Astrocyte (in vitro differentiated cells and primary cell): ENCODE measurements at regions not wholly inside any gene's neighbourhood (a gene's known extent, or its start where the extent isn't known, plus 50 kb on each side); places are given as distances from the start of the nearest gene placed in this dataset.

ENCODE experiments used
- DNase-seq: peaks from one replicate; pipeline ENCODE4 v3.0.0-alpha.2; 2010; ENCODE audit warnings: low read depth
- FAIRE-seq: peaks from 2 replicates; lab custom pipeline; 2011; peaks lifted over from hg19 to GRCh38; lab: Jason Lieb, UNC
- H2AFZ ChIP-seq: 2 replicates; pipeline ENCODE4 v1.6.0; 2012; ENCODE audit warnings: low read depth, low read length, inconsistent platforms
- H3K27ac ChIP-seq: 2 replicates; pipeline ENCODE4 v1.5.1; 2011; ENCODE audit warnings: low read depth, low read length, inconsistent platforms
- H3K27me3 ChIP-seq: 2 replicates; pipeline ENCODE4 v1.6.0; 2011; ENCODE audit warnings: low read length, inconsistent platforms; ENCODE audit not compliant: insufficient read depth
- H3K36me3 ChIP-seq: 2 replicates; pipeline ENCODE4 v1.5.1; 2011; ENCODE audit warnings: low read length, inconsistent platforms; ENCODE audit not compliant: insufficient read depth
- H3K4me1 ChIP-seq: 2 replicates; pipeline ENCODE4 v1.5.1; 2011; ENCODE audit warnings: low read length, inconsistent platforms; ENCODE audit not compliant: insufficient read depth
- H3K4me2 ChIP-seq: 2 replicates; pipeline ENCODE4 v1.6.0; 2012; ENCODE audit warnings: low read length, inconsistent platforms
- H3K4me3 ChIP-seq: 2 replicates; pipeline ENCODE4 v1.5.1; 2011; ENCODE audit warnings: low read depth, mild to moderate bottlenecking, low read length, inconsistent platforms; ENCODE audit not compliant: insufficient read depth
- H3K79me2 ChIP-seq: 2 replicates; pipeline ENCODE4 v1.6.0; 2012; ENCODE audit warnings: mild to moderate bottlenecking, low read length, inconsistent platforms; ENCODE audit not compliant: insufficient read depth
- H3K9ac ChIP-seq: 2 replicates; pipeline ENCODE4 v1.6.0; 2012; ENCODE audit warnings: mild to moderate bottlenecking, low read length, inconsistent platforms
- H3K9me3 ChIP-seq: 2 replicates; pipeline ENCODE4 v1.5.1; 2012; ENCODE audit warnings: low read depth, mild to moderate bottlenecking, low read length, inconsistent platforms; ENCODE audit not compliant: insufficient read depth
- H4K20me1 ChIP-seq: 2 replicates; pipeline ENCODE4 v1.6.0; 2012; ENCODE audit warnings: low read length, inconsistent platforms; ENCODE audit not compliant: insufficient read depth
- H3K27ac Mint-ChIP-seq: one replicate; pipeline ENCODE4 v1.8.0; 2021; ENCODE audit warnings: mild to moderate bottlenecking, mixed read lengths; ENCODE audit not compliant: unreplicated experiment
- H3K27me3 Mint-ChIP-seq: one replicate; pipeline ENCODE4 v1.8.0; 2021; ENCODE audit warnings: low read depth, mixed read lengths; ENCODE audit not compliant: unreplicated experiment
- H3K36me3 Mint-ChIP-seq: one replicate; pipeline ENCODE4 v1.8.0; 2021; ENCODE audit warnings: low read depth, mixed read lengths; ENCODE audit not compliant: unreplicated experiment
- H3K4me1 Mint-ChIP-seq: one replicate; pipeline ENCODE4 v1.8.0; 2021; ENCODE audit warnings: low read depth, mixed read lengths; ENCODE audit not compliant: unreplicated experiment
- H3K4me3 Mint-ChIP-seq: one replicate; pipeline ENCODE4 v1.8.0; 2021; ENCODE audit warnings: mild to moderate bottlenecking, moderate library complexity, mixed read lengths; ENCODE audit not compliant: unreplicated experiment
- H3K9me3 Mint-ChIP-seq: one replicate; pipeline ENCODE4 v1.8.0; 2021; ENCODE audit warnings: mild to moderate bottlenecking, mixed read lengths; ENCODE audit not compliant: unreplicated experiment
- CTCF ChIP-seq: IDR thresholded peaks from 2 replicates; pipeline ENCODE4 v1.5.1; 2011; ENCODE audit warnings: low read depth, mild to moderate bottlenecking, inconsistent platforms, low read length, moderate library complexity; ENCODE audit not compliant: insufficient read depth
- EZH2 ChIP-seq: IDR thresholded peaks from 2 replicates; pipeline ENCODE4 v1.6.1; 2012; ENCODE audit warnings: mild to moderate bottlenecking, low read length, inconsistent platforms; ENCODE audit not compliant: insufficient read depth

GRCh38 chr1:232718928-232719927 lies 86.0 kb upstream of the MAP10 start:
- Mint-ChIP-seq H3K4me3 (no peak overlapping the region), H3K27ac (no peak overlapping the region)
- H2AFZ ChIP-seq, result no peak overlapping the region

GRCh38 chr1:232722626-232723025 lies 82.6 kb upstream of the MAP10 start:
- Histone ChIP-seq H3K27ac (no peak overlapping the region), H3K36me3 (no peaks in the 10 kb centered on the region), H3K4me1 (peaks cover 9% of the 10 kb centered on the region), H3K9ac (no peak overlapping the region), H4K20me1 (no peaks in the 10 kb centered on the region), H3K27me3 (no peaks in the 10 kb centered on the region), H3K9me3 (no peaks in the 10 kb centered on the region), H3K4me2 (peak overlapping the region; percentile 3), H2AFZ (no peak overlapping the region), H3K79me2 (no peaks in the 10 kb centered on the region), H3K4me3 (no peak overlapping the region)
- DNase-seq, result peak; percentile 37
- no peak for TF ChIP-seq EZH2
- TF ChIP-seq CTCF, result no peak
- H3K4me3 Mint-ChIP-seq, result no peak overlapping the region
- peaks cover 10% of the 10 kb centered on the region for H3K9me3 Mint-ChIP-seq
- FAIRE-seq, result peak; percentile 65
- peaks cover 2% of the 10 kb centered on the region for H3K27me3 Mint-ChIP-seq
- H3K36me3 Mint-ChIP-seq, result peaks cover 3% of the 10 kb centered on the region
- H3K4me1 Mint-ChIP-seq, result peaks cover 2% of the 10 kb centered on the region
- no peak overlapping the region for H3K27ac Mint-ChIP-seq

More at GRCh38 chr1:232718928-232719927, 86.0 kb upstream of the MAP10 start:
- peaks cover 3% of the 10 kb centered on the region for H3K36me3 Mint-ChIP-seq
- FAIRE-seq (no peak), DNase-seq (peak; percentile 62)
- Histone ChIP-seq H4K20me1 (no peaks in the 10 kb centered on the region), H3K4me1 (no peaks in the 10 kb centered on the region), H3K36me3 (no peaks in the 10 kb centered on the region), H3K9ac (no peak overlapping the region), H3K79me2 (no peaks in the 10 kb centered on the region), H3K4me2 (no peak overlapping the region), H3K27me3 (no peaks in the 10 kb centered on the region), H3K9me3 (peaks cover 3% of the 10 kb centered on the region), H3K27ac (peak overlapping the region; percentile 3), H3K4me3 (no peak overlapping the region)
- H3K4me1 Mint-ChIP-seq, result no peaks in the 10 kb centered on the region
- peaks cover 10% of the 10 kb centered on the region for H3K9me3 Mint-ChIP-seq
- H3K27me3 Mint-ChIP-seq, result peaks cover 2% of the 10 kb centered on the region
- TF ChIP-seq CTCF (no peak), EZH2 (no peak)
